Epithelial cell of esophagus (primary cell): ENCODE measurements at regions not wholly inside any gene's neighbourhood (a gene's known extent, or its start where the extent isn't known, plus 50 kb on each side); places are given as distances from the start of the nearest gene placed in this dataset.

Experiments used
- DNase-seq: peaks from one replicate; pipeline ENCODE4 v3.0.0; 2010; ENCODE audit warnings: low read depth
- H3K4me3 ChIP-seq: 2 replicates; pipeline ENCODE4 v1.5.1; 2011; ENCODE audit warnings: mild to moderate bottlenecking, low read length, control low read depth
- TF ChIP-seq, protein P1 (sequence below): IDR thresholded peaks from 2 replicates; pipeline ENCODE4 v1.5.1; 2011; ENCODE audit warnings: low read depth, mild to moderate bottlenecking, low read length, control low read depth, inconsistent platforms; ENCODE audit not compliant: insufficient read depth; ENCODE audit errors: missing control alignments

DNA sequence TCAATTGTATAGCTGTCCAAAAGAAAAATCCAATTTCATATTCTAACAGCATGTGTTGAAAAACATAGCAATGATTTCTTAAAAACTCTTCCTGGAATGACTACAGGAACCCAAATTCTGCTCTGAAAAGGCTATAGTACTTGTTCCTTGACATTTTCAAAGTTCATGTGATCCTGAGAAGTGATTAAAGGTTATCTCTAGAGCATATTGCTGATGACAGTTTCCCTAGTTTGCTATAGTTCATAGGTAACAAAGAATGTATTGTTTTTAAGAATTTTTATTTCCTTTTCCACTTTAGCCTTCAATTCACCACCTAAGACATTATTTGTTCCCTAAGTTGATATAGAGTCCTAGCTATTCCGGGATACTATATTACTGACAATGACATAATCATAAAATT is 1614.6 kb downstream of the PCDH7 start:
- H3K4me3 ChIP-seq, result no peak overlapping the region
- no peak for DNase-seq
- TF ChIP-seq, protein P1, sequence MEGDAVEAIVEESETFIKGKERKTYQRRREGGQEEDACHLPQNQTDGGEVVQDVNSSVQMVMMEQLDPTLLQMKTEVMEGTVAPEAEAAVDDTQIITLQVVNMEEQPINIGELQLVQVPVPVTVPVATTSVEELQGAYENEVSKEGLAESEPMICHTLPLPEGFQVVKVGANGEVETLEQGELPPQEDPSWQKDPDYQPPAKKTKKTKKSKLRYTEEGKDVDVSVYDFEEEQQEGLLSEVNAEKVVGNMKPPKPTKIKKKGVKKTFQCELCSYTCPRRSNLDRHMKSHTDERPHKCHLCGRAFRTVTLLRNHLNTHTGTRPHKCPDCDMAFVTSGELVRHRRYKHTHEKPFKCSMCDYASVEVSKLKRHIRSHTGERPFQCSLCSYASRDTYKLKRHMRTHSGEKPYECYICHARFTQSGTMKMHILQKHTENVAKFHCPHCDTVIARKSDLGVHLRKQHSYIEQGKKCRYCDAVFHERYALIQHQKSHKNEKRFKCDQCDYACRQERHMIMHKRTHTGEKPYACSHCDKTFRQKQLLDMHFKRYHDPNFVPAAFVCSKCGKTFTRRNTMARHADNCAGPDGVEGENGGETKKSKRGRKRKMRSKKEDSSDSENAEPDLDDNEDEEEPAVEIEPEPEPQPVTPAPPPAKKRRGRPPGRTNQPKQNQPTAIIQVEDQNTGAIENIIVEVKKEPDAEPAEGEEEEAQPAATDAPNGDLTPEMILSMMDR, result no peak

DNA sequence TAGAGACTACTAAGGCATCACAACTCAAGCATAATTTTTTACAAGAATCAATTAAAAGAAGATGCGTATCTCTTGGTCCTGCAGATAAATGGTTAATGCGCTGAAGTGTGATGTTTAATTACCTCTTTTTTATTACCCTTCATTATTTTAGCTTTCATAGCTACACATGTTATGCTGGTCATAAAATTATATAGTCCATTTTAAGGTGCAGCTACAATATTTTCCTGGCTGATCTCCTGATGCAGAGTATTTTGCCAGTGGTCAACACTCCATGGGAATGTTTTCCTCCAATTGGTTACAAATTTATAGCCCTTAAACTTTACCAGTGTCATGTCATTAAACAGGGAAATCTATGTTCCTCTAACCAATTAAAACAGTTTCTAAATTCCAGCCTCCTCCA is 1617.2 kb downstream of the PCDH7 start:
- no peak for DNase-seq

DNA sequence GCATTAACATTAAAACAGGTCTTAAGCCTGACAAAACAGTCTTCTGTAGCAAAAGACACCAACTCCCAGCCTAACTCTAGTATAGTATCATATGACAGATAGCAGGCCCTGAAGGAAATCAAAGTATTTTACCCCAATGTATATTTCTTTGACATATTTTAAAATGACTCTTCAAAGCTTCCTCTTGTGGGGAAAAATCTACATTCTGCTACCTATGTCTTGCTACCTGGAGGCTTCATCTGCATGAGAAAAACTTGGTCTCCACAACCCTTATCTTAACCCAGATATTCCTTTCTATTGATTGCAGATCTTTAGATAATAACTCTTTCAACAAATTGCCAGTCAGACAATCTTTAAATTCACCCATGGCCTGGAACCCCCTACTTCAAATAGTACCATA is 1620.4 kb downstream of the PCDH7 start:
- H3K4me3 ChIP-seq, result no peak overlapping the region
- DNase-seq, result peak; percentile 19
- TF ChIP-seq, protein P1, result peak; percentile 27

More for the DNA sequence above, 1617.2 kb downstream of the PCDH7 start:
- TF ChIP-seq, protein P1, result no peak
- H3K4me3 ChIP-seq, result no peak overlapping the region

DNA sequence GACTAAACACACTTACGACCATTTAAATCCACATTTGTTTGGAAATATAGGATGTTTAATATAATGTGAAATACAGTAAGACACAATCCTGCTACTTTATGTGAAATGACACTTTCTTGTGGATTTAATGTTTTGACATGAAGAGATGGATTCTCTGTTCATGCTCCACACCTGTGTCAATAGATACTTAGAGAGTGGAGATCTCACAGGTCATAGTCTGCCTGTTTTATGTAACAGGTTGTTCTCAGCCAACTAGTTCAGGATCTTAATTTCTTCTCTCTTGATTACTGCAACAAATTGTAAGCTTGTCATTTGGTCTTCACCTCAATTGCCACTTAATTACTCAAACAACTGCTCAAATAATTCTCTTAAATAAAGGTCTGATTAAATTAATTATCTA is 1621.2 kb downstream of the PCDH7 start:
- TF ChIP-seq, protein P1, result no peak
- no peak overlapping the region for H3K4me3 ChIP-seq
- no peak for DNase-seq

DNA sequence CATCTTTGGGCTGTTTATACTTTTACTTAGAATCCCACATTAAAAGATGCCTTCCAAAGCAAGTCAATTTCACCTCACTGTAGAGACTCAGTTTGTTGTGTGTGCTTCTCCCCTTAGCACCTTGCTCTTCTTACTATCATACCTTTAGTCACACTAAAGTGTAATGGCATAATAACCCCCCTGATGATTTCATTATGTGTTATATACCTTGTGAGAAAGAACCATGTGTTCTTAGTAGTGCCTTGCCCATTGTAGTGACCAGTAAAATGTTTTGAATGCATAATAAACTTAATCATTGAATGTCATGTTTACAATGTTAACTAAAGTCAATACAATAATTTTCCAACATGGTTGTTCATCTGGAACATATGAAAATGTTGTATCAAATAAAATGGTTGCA is 1621.9 kb downstream of the PCDH7 start:
- no peak overlapping the region for H3K4me3 ChIP-seq
- no peak for DNase-seq
- TF ChIP-seq, protein P1, result no peak

DNA sequence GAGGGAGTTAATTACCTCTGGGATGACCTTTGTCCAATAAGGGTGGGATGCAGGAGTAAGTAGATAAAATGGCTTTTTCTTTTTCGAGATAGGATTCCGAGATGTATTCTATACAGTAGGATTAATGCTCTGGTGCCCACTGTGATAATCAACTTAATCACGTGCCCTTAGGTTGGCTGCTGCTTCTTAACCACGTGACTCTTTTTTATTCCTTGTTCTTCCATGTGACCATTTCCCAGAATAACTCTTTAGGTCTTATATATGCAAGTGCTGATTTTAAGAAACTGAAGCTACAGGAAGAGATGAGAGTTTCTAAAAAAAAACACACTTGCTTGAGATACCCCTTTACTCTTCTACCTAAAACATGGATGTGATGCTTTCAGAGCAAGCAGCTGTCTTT is 1628.9 kb downstream of the PCDH7 start:
- DNase-seq, result no peak
- no peak overlapping the region for H3K4me3 ChIP-seq
- TF ChIP-seq, protein P1, result no peak

DNA sequence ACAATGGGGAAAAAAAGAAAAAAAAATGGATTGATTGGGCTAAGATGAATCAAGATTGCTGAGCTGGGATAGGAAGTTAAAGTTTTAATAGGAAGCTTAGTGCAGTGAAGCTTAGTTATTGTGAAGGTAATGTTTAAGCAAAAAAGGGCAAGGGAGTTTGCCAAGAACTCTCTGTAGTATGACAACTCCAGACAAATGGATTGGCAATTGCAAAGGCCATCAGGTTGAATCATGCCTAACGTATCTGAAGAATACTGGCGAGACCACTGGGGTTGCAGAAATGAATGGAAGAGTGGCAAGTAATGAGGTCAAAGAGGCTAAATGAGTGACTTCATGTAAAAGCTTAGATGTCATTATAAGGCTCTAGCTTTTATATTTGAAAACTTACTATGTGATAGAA is 1654.0 kb downstream of the PCDH7 start:
- DNase-seq, result no peak
- TF ChIP-seq, protein P1, result no peak
- H3K4me3 ChIP-seq, result no peak overlapping the region
